ENCODE measurements at regions not wholly inside any gene's neighbourhood (a gene's known extent, or its start where the extent isn't known, plus 50 kb on each side); places are given as distances from the start of the nearest gene placed in this dataset.
A peak's percentile ranks its signal among the peaks of the same experiment; 100 is the strongest.

GRCh38 chr7:95718577-95719410, 53.6 kb upstream of the DYNC1I1 start:
- FAIRE-seq, result peak; percentile 45
- DNase-seq (ENCODE audit: low spot score in 2 of 2), result peak in 1 of 2 donors; percentile 31

- DNase-seq (ENCODE audit: low spot score in 2 of 2), result no peak
- FAIRE-seq, result no peak
Measured at GRCh38 chr7:95716357-95717122, 55.8 kb upstream of the DYNC1I1 start.

GRCh38 chr7:95715274-95715673, 57.1 kb upstream of the DYNC1I1 start:
- DNase-seq (ENCODE audit: low spot score in 2 of 2), result no peak
- no peak for FAIRE-seq

GRCh38 chr7:95710711-95711110, 61.6 kb upstream of the DYNC1I1 start:
- DNase-seq (ENCODE audit: low spot score in 2 of 2), result no peak
- no peak for FAIRE-seq

GRCh38 chr7:95700917-95701316, 71.4 kb upstream of the DYNC1I1 start:
- FAIRE-seq (no peak), DNase-seq (ENCODE audit: low spot score in 2 of 2) (no peak)

- DNase-seq (ENCODE audit: low spot score in 2 of 2), result no peak
- no peak for FAIRE-seq
Measured at GRCh38 chr7:95694334-95694733, 78.0 kb upstream of the DYNC1I1 start.

- FAIRE-seq (no peak), DNase-seq (ENCODE audit: low spot score in 2 of 2) (no peak)
Measured at GRCh38 chr7:95693551-95694333, 78.6 kb upstream of the DYNC1I1 start.

GRCh38 chr7:95691464-95691863, 80.9 kb upstream of the DYNC1I1 start:
- FAIRE-seq, result no peak
- DNase-seq (ENCODE audit: low spot score in 2 of 2), result no peak

- FAIRE-seq (peak; percentile 82), DNase-seq (ENCODE audit: low spot score in 2 of 2) (no peak)
Measured at GRCh38 chr7:95690367-95690947, 81.9 kb upstream of the DYNC1I1 start.

GRCh38 chr7:95688931-95689495, 83.3 kb upstream of the DYNC1I1 start:
- no peak for DNase-seq (ENCODE audit: low spot score in 2 of 2)
- no peak for FAIRE-seq

GRCh38 chr7:95687759-95688343, 84.5 kb upstream of the DYNC1I1 start:
- no peak for DNase-seq (ENCODE audit: low spot score in 2 of 2)

GRCh38 chr7:95686109-95686508, 86.2 kb upstream of the DYNC1I1 start:
- FAIRE-seq (peak; percentile 74), DNase-seq (ENCODE audit: low spot score in 2 of 2) (peak in 1 of 2 donors; percentile 12)

More at GRCh38 chr7:95687759-95688343, 84.5 kb upstream of the DYNC1I1 start:
- FAIRE-seq, result peak; percentile 74

- DNase-seq (ENCODE audit: low spot score in 2 of 2), result no peak
- no peak for FAIRE-seq
Measured at GRCh38 chr7:95684505-95684904, 87.8 kb upstream of the DYNC1I1 start.

GRCh38 chr7:95684037-95684436, 87.7 kb upstream of the PDK4 start:
- FAIRE-seq, result peak; percentile 66
- peak in 1 of 2 donors; percentile 10 for DNase-seq (ENCODE audit: low spot score in 2 of 2)

- DNase-seq (ENCODE audit: low spot score in 2 of 2) (no peak), FAIRE-seq (no peak)
Measured at GRCh38 chr7:95682913-95683312, 86.6 kb upstream of the PDK4 start.

GRCh38 chr7:95676691-95677090, 80.4 kb upstream of the PDK4 start:
- FAIRE-seq (no peak), DNase-seq (ENCODE audit: low spot score in 2 of 2) (no peak)

- FAIRE-seq (no peak), DNase-seq (ENCODE audit: low spot score in 2 of 2) (no peak)
Measured at GRCh38 chr7:95675632-95676031, 79.3 kb upstream of the PDK4 start.

GRCh38 chr7:95675016-95675415, 78.7 kb upstream of the PDK4 start:
- FAIRE-seq (no peak), DNase-seq (ENCODE audit: low spot score in 2 of 2) (no peak)

GRCh38 chr7:95674101-95674500, 77.8 kb upstream of the PDK4 start:
- FAIRE-seq, result peak; percentile 53
- DNase-seq (ENCODE audit: low spot score in 2 of 2), result no peak

- DNase-seq (ENCODE audit: low spot score in 2 of 2), result no peak
- no peak for FAIRE-seq
Measured at GRCh38 chr7:95672434-95672833, 76.1 kb upstream of the PDK4 start.

Measured in frontal cortex (tissue), 3 donors.